SK-N-MC (cell line): ENCODE measurements at regions not wholly inside any gene's neighbourhood (a gene's known extent, or its start where the extent isn't known, plus 50 kb on each side); places are given as distances from the start of the nearest gene placed in this dataset.

ENCODE experiments used
- EZH2 ChIP-seq: fragments of 200-600 bp; sonication (generic); IDR thresholded peaks from one replicate; pipeline ENCODE4 v1.6.1; 2017; ENCODE audit warnings: antibody characterized with exemption
- POLR2AphosphoS5 ChIP-seq: IDR thresholded peaks from 2 replicates; pipeline ENCODE4 v1.6.1; 2012; ENCODE audit warnings: mild to moderate bottlenecking, low read depth, low read length, borderline replicate concordance

GRCh38 chr13:34164582-34164981 is 346.6 kb downstream of the RFC3 start:
- TF ChIP-seq EZH2 (no peak), POLR2AphosphoS5 (no peak)
